ENCODE measurements at regions not wholly inside any gene's neighbourhood (a gene's known extent, or its start where the extent isn't known, plus 50 kb on each side); places are given as distances from the start of the nearest gene placed in this dataset.

DNA sequence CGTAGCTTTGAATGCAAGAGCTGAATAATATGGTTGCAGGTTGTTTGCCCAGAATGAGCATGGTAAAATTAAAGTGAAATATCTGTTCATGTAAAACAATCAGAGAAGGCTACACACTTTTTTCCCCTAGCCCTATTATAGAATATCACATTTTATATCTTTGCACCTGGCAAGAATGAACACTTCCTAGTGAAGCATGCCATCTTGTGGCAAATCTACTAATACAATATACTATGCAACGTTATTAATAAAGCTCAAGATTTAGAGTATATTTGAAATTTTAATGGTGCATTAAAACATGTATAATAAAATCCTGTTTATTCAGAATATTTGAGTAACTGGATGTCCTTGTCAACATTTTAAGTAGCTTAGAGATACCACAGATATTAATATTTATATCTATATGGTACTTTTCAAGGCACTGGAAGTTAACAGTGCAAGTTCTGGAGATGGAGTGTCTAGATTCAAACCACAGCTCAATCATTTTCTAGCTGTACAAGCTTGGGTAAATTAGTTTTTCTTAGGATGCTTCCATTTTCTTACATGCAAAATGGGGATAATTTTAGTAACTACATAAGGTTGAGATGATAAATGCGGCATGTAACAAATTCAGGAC lies 643.1 kb upstream of the SEMA3D start:
- TF ChIP-seq POLR2A (IDR thresholded peaks at IDR 0.05), result no peak
- TF ChIP-seq, protein P1, sequence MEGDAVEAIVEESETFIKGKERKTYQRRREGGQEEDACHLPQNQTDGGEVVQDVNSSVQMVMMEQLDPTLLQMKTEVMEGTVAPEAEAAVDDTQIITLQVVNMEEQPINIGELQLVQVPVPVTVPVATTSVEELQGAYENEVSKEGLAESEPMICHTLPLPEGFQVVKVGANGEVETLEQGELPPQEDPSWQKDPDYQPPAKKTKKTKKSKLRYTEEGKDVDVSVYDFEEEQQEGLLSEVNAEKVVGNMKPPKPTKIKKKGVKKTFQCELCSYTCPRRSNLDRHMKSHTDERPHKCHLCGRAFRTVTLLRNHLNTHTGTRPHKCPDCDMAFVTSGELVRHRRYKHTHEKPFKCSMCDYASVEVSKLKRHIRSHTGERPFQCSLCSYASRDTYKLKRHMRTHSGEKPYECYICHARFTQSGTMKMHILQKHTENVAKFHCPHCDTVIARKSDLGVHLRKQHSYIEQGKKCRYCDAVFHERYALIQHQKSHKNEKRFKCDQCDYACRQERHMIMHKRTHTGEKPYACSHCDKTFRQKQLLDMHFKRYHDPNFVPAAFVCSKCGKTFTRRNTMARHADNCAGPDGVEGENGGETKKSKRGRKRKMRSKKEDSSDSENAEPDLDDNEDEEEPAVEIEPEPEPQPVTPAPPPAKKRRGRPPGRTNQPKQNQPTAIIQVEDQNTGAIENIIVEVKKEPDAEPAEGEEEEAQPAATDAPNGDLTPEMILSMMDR (IDR thresholded peaks at IDR 0.05 in 4 of 5, conservative IDR thresholded peaks at IDR 0.05 in 1 of 5), result no peak
